ENCODE measurements at regions not wholly inside any gene's neighbourhood (a gene's known extent, or its start where the extent isn't known, plus 50 kb on each side); places are given as distances from the start of the nearest gene placed in this dataset.
"Not testable (repeated sequence)": the region's sequence is repeated elsewhere in the genome, so short reads cannot be mapped to it uniquely, and the experiment has no call there.

GRCh38 chr10:35971397-35971796 lies 329.3 kb upstream of the FZD8 start:
- H3K36me3 ChIP-seq (ENCODE audit: insufficient read depth, low read length): no peaks in the 10 kb centered on the region
- H3K9me3 ChIP-seq (ENCODE audit: control insufficient read depth, insufficient read depth, low read length): no peaks in the 10 kb centered on the region; the same call in 1 of the 2 replicates
- no peak overlapping the region for H3K9ac ChIP-seq (ENCODE audit: low read depth, low read length)
- H3K4me1 ChIP-seq (ENCODE audit: insufficient read depth, low read length): no peaks in the 10 kb centered on the region

DNA sequence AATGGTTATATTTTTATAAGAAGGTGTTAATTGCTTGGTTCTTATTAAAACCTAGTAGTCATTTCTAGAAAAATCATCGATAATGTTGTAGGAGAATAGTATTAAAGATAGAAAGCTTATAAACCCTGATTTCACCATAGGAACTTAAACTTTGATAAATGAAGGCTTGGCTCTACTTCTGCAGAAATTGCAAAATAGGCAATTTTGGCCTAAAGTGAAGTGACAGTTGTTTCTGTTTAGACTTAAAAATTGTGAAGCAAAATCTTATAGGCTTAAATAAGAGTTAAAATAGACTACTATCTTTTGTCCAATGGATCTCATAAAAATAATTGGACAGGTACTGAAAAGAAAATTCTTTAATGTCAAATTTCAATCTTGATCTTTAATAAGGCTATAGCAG lies 321.6 kb upstream of the FZD8 start:
- Histone ChIP-seq H3K9me3 (ENCODE audit: control insufficient read depth, insufficient read depth, low read length) (no peaks in the 10 kb centered on the region), H3K9ac (ENCODE audit: low read depth, low read length) (no peak overlapping the region), H3K36me3 (ENCODE audit: insufficient read depth, low read length) (no peaks in the 10 kb centered on the region), H3K4me1 (ENCODE audit: insufficient read depth, low read length) (no peaks in the 10 kb centered on the region)

- Histone ChIP-seq H3K9ac (ENCODE audit: low read depth, low read length) (no peak overlapping the region), H3K9me3 (ENCODE audit: control insufficient read depth, insufficient read depth, low read length) (no peaks in the 10 kb centered on the region), H3K36me3 (ENCODE audit: insufficient read depth, low read length) (no peaks in the 10 kb centered on the region), H3K4me1 (ENCODE audit: insufficient read depth, low read length) (no peaks in the 10 kb centered on the region)
Observed at GRCh38 chr10:35961501-35961900, 319.4 kb upstream of the FZD8 start.

DNA sequence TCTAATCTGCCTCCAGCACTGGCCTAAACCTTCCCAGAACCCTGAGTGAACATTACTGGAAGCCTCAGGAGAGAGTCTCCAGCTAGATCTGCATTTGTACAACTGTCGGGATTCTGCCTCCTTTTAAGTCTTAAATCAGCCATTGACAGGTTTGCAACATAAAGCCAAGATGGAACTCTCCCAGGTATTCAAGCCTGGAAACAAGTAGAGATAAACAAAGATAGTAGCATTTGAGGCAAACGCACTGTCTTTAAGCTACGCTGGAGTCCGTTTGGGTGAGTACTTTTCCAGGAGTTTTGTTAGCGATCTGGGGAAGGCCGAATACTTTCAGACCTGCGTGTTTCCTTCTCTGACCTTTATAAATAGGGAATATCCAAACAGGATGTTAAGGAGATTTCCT lies 317.2 kb upstream of the FZD8 start:
- Histone ChIP-seq H3K9ac (ENCODE audit: low read depth, low read length) (no peak overlapping the region), H3K36me3 (ENCODE audit: insufficient read depth, low read length) (no peaks in the 10 kb centered on the region), H3K9me3 (ENCODE audit: control insufficient read depth, insufficient read depth, low read length) (no peaks in the 10 kb centered on the region), H3K4me1 (ENCODE audit: insufficient read depth, low read length) (no peaks in the 10 kb centered on the region)

GRCh38 chr10:35958609-35959008 lies 316.5 kb upstream of the FZD8 start:
- not testable (repeated sequence) for H3K4me1 ChIP-seq (ENCODE audit: insufficient read depth, low read length); H3K9me3 ChIP-seq (ENCODE audit: control insufficient read depth, insufficient read depth, low read length); H3K36me3 ChIP-seq (ENCODE audit: insufficient read depth, low read length); H3K9ac ChIP-seq (ENCODE audit: low read depth, low read length)

DNA sequence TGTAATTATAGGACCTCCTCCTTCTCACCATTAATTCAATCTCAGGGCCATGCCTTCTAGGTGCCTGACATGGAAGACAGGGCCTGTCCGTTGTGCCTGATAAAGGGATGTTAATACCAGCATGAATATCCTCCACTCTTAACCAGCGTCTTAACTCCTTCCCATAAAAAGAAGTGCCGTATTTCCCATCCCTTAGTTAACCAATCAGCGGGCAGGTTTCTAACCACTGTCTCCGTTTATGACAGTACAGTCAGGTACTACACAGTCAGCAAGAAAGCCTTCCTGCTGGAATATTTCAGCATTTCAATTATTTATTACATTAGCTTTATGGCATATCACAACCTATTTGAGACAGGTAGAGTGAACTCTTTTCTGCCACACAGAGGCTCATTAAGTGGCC lies 308.6 kb upstream of the FZD8 start:
- Histone ChIP-seq H3K9ac (ENCODE audit: low read depth, low read length) (no peak overlapping the region), H3K9me3 (ENCODE audit: control insufficient read depth, insufficient read depth, low read length) (no peaks in the 10 kb centered on the region), H3K36me3 (ENCODE audit: insufficient read depth, low read length) (no peaks in the 10 kb centered on the region), H3K4me1 (ENCODE audit: insufficient read depth, low read length) (peaks cover 12% of the 10 kb centered on the region)

DNA sequence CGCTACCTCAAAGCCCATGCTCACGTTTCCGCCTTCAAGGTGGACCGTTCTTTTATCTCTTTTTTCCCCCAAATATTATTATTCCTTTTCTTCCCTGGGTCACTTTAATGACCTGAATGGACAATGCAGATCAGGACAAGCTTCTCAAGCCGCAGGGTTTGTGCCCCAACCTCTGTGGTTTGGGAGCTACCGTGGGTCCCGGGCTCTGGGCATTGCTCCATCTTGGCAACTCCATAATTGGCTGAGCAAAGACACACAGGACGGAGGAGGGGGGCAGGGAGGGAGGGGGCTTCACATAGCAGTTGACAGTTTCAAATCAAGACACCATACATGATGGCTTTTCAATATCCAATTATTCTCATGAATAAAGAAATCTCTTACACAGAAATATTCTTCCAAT lies 308.1 kb upstream of the FZD8 start:
- Histone ChIP-seq H3K9me3 (ENCODE audit: control insufficient read depth, insufficient read depth, low read length) (no peaks in the 10 kb centered on the region), H3K9ac (ENCODE audit: low read depth, low read length) (no peak overlapping the region), H3K36me3 (ENCODE audit: insufficient read depth, low read length) (no peaks in the 10 kb centered on the region), H3K4me1 (ENCODE audit: insufficient read depth, low read length) (peaks cover 12% of the 10 kb centered on the region)

DNA sequence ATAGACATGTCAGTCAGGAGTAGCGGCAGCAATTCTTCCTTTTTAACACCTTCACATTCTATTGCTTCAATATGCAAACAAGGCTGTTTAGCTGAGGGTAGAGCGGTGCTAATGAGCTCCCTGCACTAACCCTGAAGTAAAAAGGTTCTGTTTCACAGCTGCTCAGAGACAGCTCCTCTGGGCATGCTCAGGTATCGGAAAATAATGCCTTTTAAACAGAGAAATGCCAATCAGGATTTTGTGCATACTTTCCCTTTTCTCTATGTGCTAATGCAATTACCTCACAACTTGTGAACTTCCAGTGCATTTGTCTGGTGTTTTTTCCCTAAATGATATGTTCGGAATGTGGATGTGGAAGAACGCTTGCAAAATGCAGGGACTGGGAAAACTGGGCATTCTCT lies 307.7 kb upstream of the FZD8 start:
- H3K9me3 ChIP-seq (ENCODE audit: control insufficient read depth, insufficient read depth, low read length): no peaks in the 10 kb centered on the region
- no peaks in the 10 kb centered on the region for H3K36me3 ChIP-seq (ENCODE audit: insufficient read depth, low read length)
- H3K4me1 ChIP-seq (ENCODE audit: insufficient read depth, low read length): peaks cover 12% of the 10 kb centered on the region
- H3K9ac ChIP-seq (ENCODE audit: low read depth, low read length): no peak overlapping the region

- Histone ChIP-seq H3K9ac (ENCODE audit: low read depth, low read length) (no peak overlapping the region), H3K9me3 (ENCODE audit: control insufficient read depth, insufficient read depth, low read length) (no peaks in the 10 kb centered on the region), H3K4me1 (ENCODE audit: insufficient read depth, low read length) (peaks cover 12% of the 10 kb centered on the region), H3K36me3 (ENCODE audit: insufficient read depth, low read length) (no peaks in the 10 kb centered on the region)
Observed at GRCh38 chr10:35946556-35946955, 304.5 kb upstream of the FZD8 start.

DNA sequence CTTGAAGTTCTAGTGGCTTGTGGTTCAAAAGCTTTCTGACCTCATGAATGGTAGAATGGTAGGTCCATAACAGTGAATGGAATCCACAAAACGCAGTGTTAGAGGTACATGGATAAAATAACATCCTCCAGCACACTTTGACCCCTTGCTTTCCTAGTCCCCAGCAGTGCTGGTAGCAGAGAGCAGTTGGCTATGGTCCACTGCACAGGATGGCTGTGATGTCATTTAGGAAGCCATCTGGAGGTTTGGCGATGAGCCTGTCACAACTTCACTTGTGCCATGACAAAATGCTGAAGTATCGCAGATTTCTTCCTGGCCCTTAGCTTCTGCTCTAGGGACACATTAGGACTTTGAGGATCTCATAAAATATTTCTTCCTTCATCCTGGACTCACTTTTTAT lies 300.0 kb upstream of the FZD8 start:
- H3K9ac ChIP-seq (ENCODE audit: low read depth, low read length): no peak overlapping the region
- no peaks in the 10 kb centered on the region; the same call in 1 of the 2 replicates for H3K36me3 ChIP-seq (ENCODE audit: insufficient read depth, low read length)
- no peaks in the 10 kb centered on the region for H3K4me1 ChIP-seq (ENCODE audit: insufficient read depth, low read length)
- H3K9me3 ChIP-seq (ENCODE audit: control insufficient read depth, insufficient read depth, low read length): no peaks in the 10 kb centered on the region

DNA sequence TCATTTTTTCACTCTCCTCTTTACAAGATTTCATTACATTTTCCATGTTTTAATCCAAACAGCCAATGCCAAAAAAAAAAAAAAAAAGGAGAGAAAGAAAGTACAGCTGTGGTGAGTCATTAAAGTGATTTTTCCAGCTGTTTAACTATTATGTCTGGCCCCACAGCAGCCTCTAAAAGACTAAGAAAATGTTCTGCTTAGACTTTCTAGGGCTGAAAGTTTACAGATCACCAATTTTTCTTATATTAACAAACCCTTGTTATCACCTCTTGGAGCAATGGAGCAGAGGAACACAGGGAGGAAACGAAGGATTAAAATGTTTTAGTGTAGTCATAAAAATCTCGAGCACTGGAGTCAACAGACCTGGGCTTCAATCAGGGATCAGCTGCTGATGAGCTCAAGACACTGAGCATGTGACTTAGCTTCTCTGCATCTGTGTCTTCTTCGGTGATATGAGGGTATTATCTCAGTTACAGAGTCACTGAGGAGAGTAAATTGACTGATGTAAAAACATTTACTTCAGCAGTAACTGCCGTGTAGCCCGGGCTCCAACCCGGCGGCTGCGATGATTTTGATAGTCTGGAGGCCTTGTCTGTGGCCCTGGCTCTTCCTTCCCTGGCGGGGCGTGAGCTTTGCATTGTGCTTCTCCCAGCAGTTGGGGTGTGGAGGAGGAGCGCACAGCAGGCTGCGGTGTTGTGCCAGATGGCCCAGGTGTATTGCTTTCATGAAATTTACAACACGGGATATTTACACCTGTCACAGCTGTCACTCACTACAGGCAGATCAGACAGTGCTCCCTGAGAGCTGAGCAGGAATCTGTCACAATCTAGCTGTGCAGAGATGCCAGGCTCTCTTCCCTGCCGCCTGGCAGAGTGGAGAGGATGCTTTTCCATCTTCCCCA lies 298.3 kb upstream of the FZD8 start:
- Histone ChIP-seq H3K9me3 (ENCODE audit: control insufficient read depth, insufficient read depth, low read length) (no peaks in the 10 kb centered on the region), H3K36me3 (ENCODE audit: insufficient read depth, low read length) (no peaks in the 10 kb centered on the region; the same call in 1 of the 2 replicates), H3K9ac (ENCODE audit: low read depth, low read length) (no peak overlapping the region), H3K4me1 (ENCODE audit: insufficient read depth, low read length) (no peaks in the 10 kb centered on the region)

DNA sequence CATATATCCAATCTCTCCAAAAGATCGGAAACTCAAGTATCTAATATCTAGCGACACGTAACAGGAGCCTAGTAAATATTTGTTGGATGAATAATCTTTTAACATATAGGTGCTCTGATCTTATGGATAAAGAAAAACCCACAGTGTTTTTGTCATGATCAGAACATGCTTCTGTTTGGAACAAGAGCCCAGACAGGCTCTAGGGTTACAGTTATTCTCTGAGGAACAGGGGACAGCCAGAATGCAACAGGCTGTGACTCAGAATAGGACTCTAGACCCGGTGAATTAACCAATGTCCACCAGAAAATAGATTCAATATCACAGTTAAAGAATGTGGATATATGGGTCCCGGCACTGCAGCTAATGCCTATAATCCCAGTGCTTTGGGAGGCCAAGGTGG lies 296.1 kb upstream of the FZD8 start:
- Histone ChIP-seq H3K36me3 (ENCODE audit: insufficient read depth, low read length) (no peaks in the 10 kb centered on the region; the same call in 1 of the 2 replicates), H3K9ac (ENCODE audit: low read depth, low read length) (no peak overlapping the region), H3K9me3 (ENCODE audit: control insufficient read depth, insufficient read depth, low read length) (no peaks in the 10 kb centered on the region), H3K4me1 (ENCODE audit: insufficient read depth, low read length) (peaks cover 6% of the 10 kb centered on the region; the same call in 1 of the 2 replicates)

DNA sequence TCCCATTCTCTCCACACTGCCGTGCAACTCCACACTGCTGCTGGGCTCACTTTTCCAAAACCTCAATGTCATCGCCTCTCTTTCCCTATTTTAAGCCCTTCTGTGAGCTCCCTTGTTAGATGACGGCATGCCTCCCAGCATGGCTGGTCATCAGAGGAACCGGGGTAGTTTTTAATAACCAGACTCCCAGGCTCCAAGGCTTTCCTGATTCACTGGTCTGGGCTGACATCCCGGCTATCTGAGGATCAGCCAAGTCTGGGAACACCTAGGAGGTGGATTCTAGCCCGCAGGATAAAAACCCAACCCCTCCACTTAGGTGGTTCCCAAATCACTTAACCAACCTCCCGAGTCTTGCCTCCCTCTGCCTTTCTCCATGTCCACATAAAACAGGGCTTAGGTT lies 295.4 kb upstream of the FZD8 start:
- no peaks in the 10 kb centered on the region; the same call in 1 of the 2 replicates for H3K36me3 ChIP-seq (ENCODE audit: insufficient read depth, low read length)
- H3K9me3 ChIP-seq (ENCODE audit: control insufficient read depth, insufficient read depth, low read length): no peaks in the 10 kb centered on the region
- H3K9ac ChIP-seq (ENCODE audit: low read depth, low read length): no peak overlapping the region
- peaks cover 6% of the 10 kb centered on the region; the same call in 1 of the 2 replicates for H3K4me1 ChIP-seq (ENCODE audit: insufficient read depth, low read length)

DNA sequence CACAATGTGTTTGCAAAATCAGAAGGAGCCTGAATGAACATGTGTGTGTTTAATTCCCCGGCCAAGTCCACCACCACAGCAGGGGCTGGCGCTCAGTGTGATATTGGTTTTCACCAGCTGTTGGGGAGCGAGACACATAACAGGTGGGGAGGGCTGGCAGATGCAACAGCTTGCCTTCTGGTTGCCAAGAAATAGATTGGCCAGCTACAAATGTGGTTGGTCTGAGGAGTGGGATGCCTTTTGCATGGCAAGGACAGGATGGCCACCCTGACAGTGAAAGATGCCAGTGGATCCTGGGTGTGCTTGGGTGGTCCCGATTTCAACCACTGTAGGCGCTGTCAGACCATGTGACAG lies 292.5 kb upstream of the FZD8 start:
- Histone ChIP-seq H3K9ac (ENCODE audit: low read depth, low read length) (no peak overlapping the region), H3K9me3 (ENCODE audit: control insufficient read depth, insufficient read depth, low read length) (no peaks in the 10 kb centered on the region), H3K4me1 (ENCODE audit: insufficient read depth, low read length) (peaks cover 6% of the 10 kb centered on the region; the same call in 1 of the 2 replicates), H3K36me3 (ENCODE audit: insufficient read depth, low read length) (no peaks in the 10 kb centered on the region; the same call in 1 of the 2 replicates)

- no peaks in the 10 kb centered on the region for H3K9me3 ChIP-seq (ENCODE audit: control insufficient read depth, insufficient read depth, low read length)
- peaks cover 6% of the 10 kb centered on the region; the same call in 1 of the 2 replicates for H3K4me1 ChIP-seq (ENCODE audit: insufficient read depth, low read length)
- no peak overlapping the region for H3K9ac ChIP-seq (ENCODE audit: low read depth, low read length)
- H3K36me3 ChIP-seq (ENCODE audit: insufficient read depth, low read length): no peaks in the 10 kb centered on the region; the same call in 1 of the 2 replicates
Observed at GRCh38 chr10:35933940-35934641, 292.0 kb upstream of the FZD8 start.
